IPS DF 4.7 (cell line): ENCODE measurements at regions not wholly inside any gene's neighbourhood (a gene's known extent, or its start where the extent isn't known, plus 50 kb on each side); places are given as distances from the start of the nearest gene placed in this dataset.

Experiments
- DNase-seq: peaks from one replicate; pipeline ENCODE4 v3.0.0-alpha.2; 2013; ENCODE audit warnings: low spot score; ENCODE audit errors: extremely low read depth

- no peak for DNase-seq
Observed at GRCh38 chr18:2338601-2339000, 232.7 kb downstream of the METTL4 start.

- DNase-seq = no peak
Observed at GRCh38 chr18:2340335-2340734, 231.0 kb downstream of the METTL4 start.

- no peak for DNase-seq
Observed at GRCh38 chr18:2348003-2348402, 223.3 kb downstream of the METTL4 start.

- DNase-seq = no peak
Observed at GRCh38 chr18:2351126-2351850, 220.0 kb downstream of the METTL4 start.

- no peak for DNase-seq
Observed at GRCh38 chr18:2354292-2354691, 217.0 kb downstream of the METTL4 start.

- DNase-seq = no peak
Observed at GRCh38 chr18:2356906-2357305, 214.4 kb downstream of the METTL4 start.

- no peak for DNase-seq
Observed at GRCh38 chr18:2360861-2361260, 210.4 kb downstream of the METTL4 start.

GRCh38 chr18:2368102-2368501, 203.2 kb downstream of the METTL4 start:
- no peak for DNase-seq

GRCh38 chr18:2376707-2377106, 194.6 kb downstream of the METTL4 start:
- DNase-seq = no peak

- DNase-seq = no peak
Observed at GRCh38 chr18:2380101-2380500, 191.2 kb downstream of the METTL4 start.

- no peak for DNase-seq
Observed at GRCh38 chr18:2381539-2381938, 189.8 kb downstream of the METTL4 start.

- no peak for DNase-seq
Observed at GRCh38 chr18:2387588-2387987, 183.7 kb downstream of the METTL4 start.

- no peak for DNase-seq
Observed at GRCh38 chr18:2390158-2390557, 181.1 kb downstream of the METTL4 start.

- no peak for DNase-seq
Observed at GRCh38 chr18:2391470-2391869, 179.8 kb downstream of the METTL4 start.

GRCh38 chr18:2392446-2392845, 178.9 kb downstream of the METTL4 start:
- no peak for DNase-seq

- DNase-seq = no peak
Observed at GRCh38 chr18:2394684-2395083, 176.6 kb downstream of the METTL4 start.

- no peak for DNase-seq
Observed at GRCh38 chr18:2395427-2396161, 175.7 kb downstream of the METTL4 start.

GRCh38 chr18:2396162-2396505, 175.2 kb downstream of the METTL4 start:
- DNase-seq = no peak

GRCh38 chr18:2400701-2401196, 170.6 kb downstream of the METTL4 start:
- no peak for DNase-seq

GRCh38 chr18:2402084-2402483, 169.2 kb downstream of the METTL4 start:
- no peak for DNase-seq

GRCh38 chr18:2406544-2406943, 164.8 kb downstream of the METTL4 start:
- no peak for DNase-seq

GRCh38 chr18:2407961-2408360, 163.3 kb downstream of the METTL4 start:
- DNase-seq = no peak

- DNase-seq = no peak
Observed at GRCh38 chr18:2409906-2410305, 161.4 kb downstream of the METTL4 start.
